ENCODE measurements at regions not wholly inside any gene's neighbourhood (a gene's known extent, or its start where the extent isn't known, plus 50 kb on each side); places are given as distances from the start of the nearest gene placed in this dataset.

DNA sequence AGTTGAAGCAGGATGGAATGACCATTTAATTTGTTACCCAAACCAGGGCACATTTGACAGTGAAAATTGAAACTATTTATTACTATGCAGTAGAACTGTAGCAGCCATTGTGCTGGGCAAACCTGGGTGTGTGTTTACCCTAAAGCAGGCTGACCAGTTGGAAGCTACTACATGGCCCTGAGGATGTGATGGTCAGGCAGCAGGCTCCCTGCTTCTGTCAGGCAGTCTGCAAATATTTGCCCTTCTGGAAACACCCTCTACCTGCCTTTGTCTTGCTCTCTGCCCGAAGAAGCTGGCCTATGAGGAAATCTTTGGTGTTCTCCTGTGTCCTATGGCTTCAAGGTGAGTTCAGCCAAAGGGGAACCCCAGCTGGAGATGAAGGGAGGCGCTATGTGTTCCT is 600.1 kb upstream of the KIRREL3 start:
- no peak overlapping the region for H3K27ac ChIP-seq (ENCODE audit: low read length)
- no peak overlapping the region for H2AFZ ChIP-seq (ENCODE audit: low read depth, low read length)
- no peaks in the 10 kb centered on the region for H3K27me3 ChIP-seq (ENCODE audit: insufficient read depth, low read depth, low read length)
- no peaks in the 10 kb centered on the region for H3K9me3 ChIP-seq (ENCODE audit: low read length)
- H3K4me2 ChIP-seq (ENCODE audit: low read length), result no peak overlapping the region
- H4K20me1 ChIP-seq (ENCODE audit: insufficient read depth), result no peaks in the 10 kb centered on the region
- H3K9me2 ChIP-seq (ENCODE audit: insufficient read depth, low read length), result no peaks in the 10 kb centered on the region
- no peaks in the 10 kb centered on the region for H3K79me2 ChIP-seq (replicated peaks; ENCODE audit: insufficient read depth, low read length)
- H3F3A ChIP-seq (ENCODE audit: insufficient read depth, low read length, poor library complexity, severe bottlenecking), result no peaks in the 10 kb centered on the region
- no peaks in the 10 kb centered on the region for H3K36me3 ChIP-seq (ENCODE audit: insufficient read depth, low read length)
- no peak overlapping the region for H3K9ac ChIP-seq (ENCODE audit: low read length)
- TF ChIP-seq EZH2 (IDR thresholded peaks at IDR 0.05; ENCODE audit: borderline replicate concordance, insufficient read depth, low read length, poor library complexity, severe bottlenecking) (no peak), TAF1 (IDR thresholded peaks at IDR 0.05; ENCODE audit: low read depth) (no peak), EP300 (conservative IDR thresholded peaks at IDR 0.05; ENCODE audit: poor library complexity, severe bottlenecking) (no peak), SMC3 (conservative IDR thresholded peaks at IDR 0.05; ENCODE audit: poor library complexity) (no peak), RAD21 (conservative IDR thresholded peaks at IDR 0.05) (no peak), POLR2AphosphoS5 (IDR thresholded peaks at IDR 0.05) (no peak), MXI1 (conservative IDR thresholded peaks at IDR 0.05; ENCODE audit: poor library complexity, severe bottlenecking) (no peak)
- TF ChIP-seq, protein P1, sequence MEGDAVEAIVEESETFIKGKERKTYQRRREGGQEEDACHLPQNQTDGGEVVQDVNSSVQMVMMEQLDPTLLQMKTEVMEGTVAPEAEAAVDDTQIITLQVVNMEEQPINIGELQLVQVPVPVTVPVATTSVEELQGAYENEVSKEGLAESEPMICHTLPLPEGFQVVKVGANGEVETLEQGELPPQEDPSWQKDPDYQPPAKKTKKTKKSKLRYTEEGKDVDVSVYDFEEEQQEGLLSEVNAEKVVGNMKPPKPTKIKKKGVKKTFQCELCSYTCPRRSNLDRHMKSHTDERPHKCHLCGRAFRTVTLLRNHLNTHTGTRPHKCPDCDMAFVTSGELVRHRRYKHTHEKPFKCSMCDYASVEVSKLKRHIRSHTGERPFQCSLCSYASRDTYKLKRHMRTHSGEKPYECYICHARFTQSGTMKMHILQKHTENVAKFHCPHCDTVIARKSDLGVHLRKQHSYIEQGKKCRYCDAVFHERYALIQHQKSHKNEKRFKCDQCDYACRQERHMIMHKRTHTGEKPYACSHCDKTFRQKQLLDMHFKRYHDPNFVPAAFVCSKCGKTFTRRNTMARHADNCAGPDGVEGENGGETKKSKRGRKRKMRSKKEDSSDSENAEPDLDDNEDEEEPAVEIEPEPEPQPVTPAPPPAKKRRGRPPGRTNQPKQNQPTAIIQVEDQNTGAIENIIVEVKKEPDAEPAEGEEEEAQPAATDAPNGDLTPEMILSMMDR (IDR thresholded peaks at IDR 0.05; ENCODE audit: poor library complexity, severe bottlenecking), result no peak
- TF ChIP-seq, protein P2, sequence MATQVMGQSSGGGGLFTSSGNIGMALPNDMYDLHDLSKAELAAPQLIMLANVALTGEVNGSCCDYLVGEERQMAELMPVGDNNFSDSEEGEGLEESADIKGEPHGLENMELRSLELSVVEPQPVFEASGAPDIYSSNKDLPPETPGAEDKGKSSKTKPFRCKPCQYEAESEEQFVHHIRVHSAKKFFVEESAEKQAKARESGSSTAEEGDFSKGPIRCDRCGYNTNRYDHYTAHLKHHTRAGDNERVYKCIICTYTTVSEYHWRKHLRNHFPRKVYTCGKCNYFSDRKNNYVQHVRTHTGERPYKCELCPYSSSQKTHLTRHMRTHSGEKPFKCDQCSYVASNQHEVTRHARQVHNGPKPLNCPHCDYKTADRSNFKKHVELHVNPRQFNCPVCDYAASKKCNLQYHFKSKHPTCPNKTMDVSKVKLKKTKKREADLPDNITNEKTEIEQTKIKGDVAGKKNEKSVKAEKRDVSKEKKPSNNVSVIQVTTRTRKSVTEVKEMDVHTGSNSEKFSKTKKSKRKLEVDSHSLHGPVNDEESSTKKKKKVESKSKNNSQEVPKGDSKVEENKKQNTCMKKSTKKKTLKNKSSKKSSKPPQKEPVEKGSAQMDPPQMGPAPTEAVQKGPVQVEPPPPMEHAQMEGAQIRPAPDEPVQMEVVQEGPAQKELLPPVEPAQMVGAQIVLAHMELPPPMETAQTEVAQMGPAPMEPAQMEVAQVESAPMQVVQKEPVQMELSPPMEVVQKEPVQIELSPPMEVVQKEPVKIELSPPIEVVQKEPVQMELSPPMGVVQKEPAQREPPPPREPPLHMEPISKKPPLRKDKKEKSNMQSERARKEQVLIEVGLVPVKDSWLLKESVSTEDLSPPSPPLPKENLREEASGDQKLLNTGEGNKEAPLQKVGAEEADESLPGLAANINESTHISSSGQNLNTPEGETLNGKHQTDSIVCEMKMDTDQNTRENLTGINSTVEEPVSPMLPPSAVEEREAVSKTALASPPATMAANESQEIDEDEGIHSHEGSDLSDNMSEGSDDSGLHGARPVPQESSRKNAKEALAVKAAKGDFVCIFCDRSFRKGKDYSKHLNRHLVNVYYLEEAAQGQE (IDR thresholded peaks at IDR 0.05; ENCODE audit: borderline replicate concordance), result no peak
- no peak overlapping the region for H3K4me3 ChIP-seq (ENCODE audit: low read length)

DNA sequence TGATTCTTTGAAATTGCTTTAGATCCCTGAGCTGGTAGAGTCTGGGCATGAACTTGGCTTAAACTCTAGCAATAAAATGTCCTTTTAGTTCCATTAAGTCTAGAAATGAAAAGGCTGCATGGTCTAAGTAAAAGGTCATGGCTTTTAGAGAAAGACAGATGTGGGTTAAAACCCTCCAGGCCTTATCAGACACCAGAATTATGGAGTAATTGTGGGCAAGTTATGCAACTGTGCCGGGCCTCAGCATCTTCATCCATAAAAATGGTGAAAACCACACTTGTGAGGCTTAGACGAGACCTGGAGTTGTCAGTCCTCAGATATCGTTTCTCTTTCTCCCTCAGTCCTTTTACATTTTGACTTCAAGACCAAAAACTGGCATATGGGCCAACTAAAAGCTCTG is 597.9 kb upstream of the KIRREL3 start:
- no peaks in the 10 kb centered on the region for H3K9me3 ChIP-seq (ENCODE audit: low read length)
- H3K27me3 ChIP-seq (ENCODE audit: insufficient read depth, low read depth, low read length), result no peaks in the 10 kb centered on the region
- H3K36me3 ChIP-seq (ENCODE audit: insufficient read depth, low read length), result no peaks in the 10 kb centered on the region
- H3K27ac ChIP-seq (ENCODE audit: low read length), result no peak overlapping the region
- no peak overlapping the region for H3K4me3 ChIP-seq (ENCODE audit: low read length)
- no peaks in the 10 kb centered on the region for H3K79me2 ChIP-seq (replicated peaks; ENCODE audit: insufficient read depth, low read length)
- no peaks in the 10 kb centered on the region for H3K9me2 ChIP-seq (ENCODE audit: insufficient read depth, low read length)
- TF ChIP-seq TAF1 (IDR thresholded peaks at IDR 0.05; ENCODE audit: low read depth) (no peak), RAD21 (conservative IDR thresholded peaks at IDR 0.05) (no peak), MXI1 (conservative IDR thresholded peaks at IDR 0.05; ENCODE audit: poor library complexity, severe bottlenecking) (no peak), SMC3 (conservative IDR thresholded peaks at IDR 0.05; ENCODE audit: poor library complexity) (no peak), EZH2 (IDR thresholded peaks at IDR 0.05; ENCODE audit: borderline replicate concordance, insufficient read depth, low read length, poor library complexity, severe bottlenecking) (no peak), EP300 (conservative IDR thresholded peaks at IDR 0.05; ENCODE audit: poor library complexity, severe bottlenecking) (no peak), POLR2AphosphoS5 (IDR thresholded peaks at IDR 0.05) (no peak)
- TF ChIP-seq, protein P1 (IDR thresholded peaks at IDR 0.05; ENCODE audit: poor library complexity, severe bottlenecking), result no peak
- TF ChIP-seq, protein P2 (IDR thresholded peaks at IDR 0.05; ENCODE audit: borderline replicate concordance), result no peak
- no peaks in the 10 kb centered on the region for H3F3A ChIP-seq (ENCODE audit: insufficient read depth, low read length, poor library complexity, severe bottlenecking)
- no peak overlapping the region for H3K4me2 ChIP-seq (ENCODE audit: low read length)
- H4K20me1 ChIP-seq (ENCODE audit: insufficient read depth), result no peaks in the 10 kb centered on the region
- H2AFZ ChIP-seq (ENCODE audit: low read depth, low read length), result no peak overlapping the region
- no peak overlapping the region for H3K9ac ChIP-seq (ENCODE audit: low read length)
